Stomach smooth muscle (tissue), 2 donors: ENCODE measurements at regions not wholly inside any gene's neighbourhood (a gene's known extent, or its start where the extent isn't known, plus 50 kb on each side); places are given as distances from the start of the nearest gene placed in this dataset.
"Not testable (repeated sequence)": the region's sequence is repeated elsewhere in the genome, so short reads cannot be mapped to it uniquely, and the experiment has no call there.

ENCODE experiments used
- H3K27ac ChIP-seq: one replicate; pipeline ENCODE4 v1.7.0; 2013; ENCODE audit warnings: mild to moderate bottlenecking, low read length, inconsistent platforms
- H3K27me3 ChIP-seq, 2 donors: one replicate each; pipeline ENCODE4 v1.7.0; 2013; ENCODE audit warnings: low read length in 2 of 2; ENCODE audit not compliant: insufficient read depth in 2 of 2, control insufficient read depth in 1 of 2
- H3K36me3 ChIP-seq, 2 donors: one replicate each; pipeline ENCODE4 v1.7.0; 2013; ENCODE audit warnings: low read length in 2 of 2; ENCODE audit not compliant: control insufficient read depth in 2 of 2, insufficient read depth in 2 of 2
- H3K4me1 ChIP-seq: one replicate; pipeline ENCODE4 v1.7.0; 2013; ENCODE audit warnings: low read length; ENCODE audit not compliant: control insufficient read depth, insufficient read depth
- H3K4me3 ChIP-seq, 2 donors: one replicate each; pipeline ENCODE4 v1.7.0; 2013; ENCODE audit warnings: low read length in 2 of 2
- H3K9ac ChIP-seq, 2 donors: one replicate each; pipeline ENCODE4 v1.7.0; 2013; ENCODE audit warnings: low read length in 2 of 2, mild to moderate bottlenecking in 1 of 2
- H3K9me3 ChIP-seq, 2 donors: one replicate each; pipeline ENCODE4 v1.7.0; 2013; ENCODE audit warnings: low read length in 2 of 2; ENCODE audit not compliant: control insufficient read depth in 2 of 2
- donor health status: healthy.
- donor health status: Pancreatic carcinoma.

GRCh38 chr7:108860615-108861014 lies 290.9 kb downstream of the DNAJB9 start:
- Histone ChIP-seq H3K27ac (no peak overlapping the region), H3K9me3 (peaks cover 0 to 3% of the 10 kb centered on the region in 2 donors), H3K27me3 (no peaks in the 10 kb centered on the region), H3K4me1 (no peaks in the 10 kb centered on the region), H3K9ac (no peak overlapping the region), H3K4me3 (no peak overlapping the region), H3K36me3 (no peaks in the 10 kb centered on the region)

GRCh38 chr7:108861071-108861470 lies 291.4 kb downstream of the DNAJB9 start:
- H3K4me3 ChIP-seq: no peak overlapping the region
- no peaks in the 10 kb centered on the region for H3K36me3 ChIP-seq
- no peaks in the 10 kb centered on the region for H3K27me3 ChIP-seq
- H3K4me1 ChIP-seq: no peaks in the 10 kb centered on the region
- H3K9ac ChIP-seq: no peak overlapping the region
- H3K9me3 ChIP-seq: peaks cover 0 to 3% of the 10 kb centered on the region in 2 donors
- H3K27ac ChIP-seq: no peak overlapping the region

GRCh38 chr7:108863227-108863848 lies 293.7 kb downstream of the DNAJB9 start:
- no peaks in the 10 kb centered on the region for H3K27me3 ChIP-seq
- H3K4me1 ChIP-seq: no peaks in the 10 kb centered on the region
- H3K36me3 ChIP-seq: no peaks in the 10 kb centered on the region
- H3K9me3 ChIP-seq: peaks cover 0 to 3% of the 10 kb centered on the region in 2 donors
- H3K27ac ChIP-seq: no peak overlapping the region
- no peak overlapping the region for H3K9ac ChIP-seq
- no peak overlapping the region for H3K4me3 ChIP-seq

GRCh38 chr7:108869070-108869469 lies 299.4 kb downstream of the DNAJB9 start:
- H3K9me3 ChIP-seq: peaks cover 0 to 6% of the 10 kb centered on the region in 2 donors
- no peaks in the 10 kb centered on the region for H3K4me1 ChIP-seq
- H3K27me3 ChIP-seq: no peaks in the 10 kb centered on the region
- no peak overlapping the region for H3K4me3 ChIP-seq
- H3K9ac ChIP-seq: no peak overlapping the region
- H3K27ac ChIP-seq: no peak overlapping the region
- H3K36me3 ChIP-seq: no peaks in the 10 kb centered on the region

- Histone ChIP-seq H3K27ac (no peak overlapping the region), H3K4me1 (no peaks in the 10 kb centered on the region), H3K36me3 (no peaks in the 10 kb centered on the region), H3K27me3 (no peaks in the 10 kb centered on the region), H3K9me3 (peaks cover 0 to 10% of the 10 kb centered on the region in 2 donors), H3K9ac (no peak overlapping the region), H3K4me3 (no peak overlapping the region)
Measured at GRCh38 chr7:108875139-108875538, 305.5 kb downstream of the DNAJB9 start.

- H3K36me3 ChIP-seq: no peaks in the 10 kb centered on the region
- no peaks in the 10 kb centered on the region for H3K4me1 ChIP-seq
- H3K27me3 ChIP-seq: no peaks in the 10 kb centered on the region
- no peak overlapping the region for H3K4me3 ChIP-seq
- no peak overlapping the region for H3K27ac ChIP-seq
- H3K9me3 ChIP-seq: no peaks in the 10 kb centered on the region
- no peak overlapping the region for H3K9ac ChIP-seq
Measured at GRCh38 chr7:108890862-108891261, 321.2 kb downstream of the DNAJB9 start.

GRCh38 chr7:108908456-108908855 lies 338.8 kb downstream of the DNAJB9 start:
- Histone ChIP-seq H3K9ac (no peak overlapping the region), H3K27me3 (no peaks in the 10 kb centered on the region), H3K36me3 (no peaks in the 10 kb centered on the region), H3K4me1 (no peaks in the 10 kb centered on the region), H3K4me3 (no peak overlapping the region), H3K9me3 (no peaks in the 10 kb centered on the region), H3K27ac (no peak overlapping the region)

- no peaks in the 10 kb centered on the region for H3K36me3 ChIP-seq
- H3K4me3 ChIP-seq: no peak overlapping the region
- H3K27ac ChIP-seq: no peak overlapping the region
- H3K4me1 ChIP-seq: no peaks in the 10 kb centered on the region
- H3K9me3 ChIP-seq: peaks cover 0 to 3% of the 10 kb centered on the region in 2 donors
- H3K27me3 ChIP-seq: no peaks in the 10 kb centered on the region
- no peak overlapping the region for H3K9ac ChIP-seq
Measured at GRCh38 chr7:108911016-108911415, 341.3 kb downstream of the DNAJB9 start.

- no peaks in the 10 kb centered on the region for H3K36me3 ChIP-seq
- H3K9ac ChIP-seq: no peak overlapping the region
- no peaks in the 10 kb centered on the region for H3K27me3 ChIP-seq
- H3K4me3 ChIP-seq: no peak overlapping the region
- H3K4me1 ChIP-seq: no peaks in the 10 kb centered on the region
- H3K27ac ChIP-seq: no peak overlapping the region
- peaks cover 0 to 11% of the 10 kb centered on the region in 2 donors for H3K9me3 ChIP-seq
Measured at GRCh38 chr7:108920490-108920889, 350.8 kb downstream of the DNAJB9 start.

- H3K36me3 ChIP-seq, H3K4me1 ChIP-seq, H3K9me3 ChIP-seq, H3K27ac ChIP-seq, H3K9ac ChIP-seq, H3K27me3 ChIP-seq, H3K4me3 ChIP-seq: not testable (repeated sequence)
Measured at GRCh38 chr7:108943048-108943447, 373.4 kb downstream of the DNAJB9 start.

GRCh38 chr7:108947526-108947925 lies 377.9 kb downstream of the DNAJB9 start:
- no peaks in the 10 kb centered on the region for H3K36me3 ChIP-seq
- H3K27ac ChIP-seq: no peak overlapping the region
- no peaks in the 10 kb centered on the region for H3K27me3 ChIP-seq
- H3K9me3 ChIP-seq: no peaks in the 10 kb centered on the region
- no peak overlapping the region for H3K9ac ChIP-seq
- no peaks in the 10 kb centered on the region for H3K4me1 ChIP-seq
- H3K4me3 ChIP-seq: no peak overlapping the region
